PC-3 (cell line): ENCODE measurements at regions not wholly inside any gene's neighbourhood (a gene's known extent, or its start where the extent isn't known, plus 50 kb on each side); places are given as distances from the start of the nearest gene placed in this dataset.

Source experiments
- ATAC-seq: fragments of 200-7000 bp; cut with Tn5 transposase; 2 replicates; pipeline ENCODE4 v1.9.1; 2020; ENCODE audit warnings: mild to moderate bottlenecking, moderate library complexity
- BruUV-seq: library from RNA; stranded (reverse); fragments of 400-500 nt; replicated peaks from 2 replicates; lab custom pipeline; 2021; lab: Mats Ljungman, UMichigan
- CTCF ChIA-PET: fragments of 300-600 bp; sonication (Branson Sonifier 250); formaldehyde crosslinking; loops from one replicate; lab custom pipeline; 2022; ENCODE audit warnings: antibody characterized with exemption; lab: Charles Lee
- POLR2A ChIA-PET: fragments of 300-600 bp; sonication (Branson Sonifier 250); formaldehyde crosslinking; loops from one replicate; lab custom pipeline; 2022; ENCODE audit warnings: antibody characterized with exemption; ENCODE audit not compliant: unreplicated experiment; lab: Charles Lee
- DNase-seq: peaks from one replicate; pipeline ENCODE4 v3.0.0-alpha.2; 2015
- H2AFZ ChIP-seq: fragments of 300-600 bp; sonication (generic); 2 replicates; pipeline ENCODE4 v1.6.0; 2016; ENCODE audit warnings: antibody characterized with exemption, low read length
- H3F3A ChIP-seq: fragments of 300-600 bp; sonication (generic); one replicate; pipeline ENCODE4 v1.6.0; 2017; ENCODE audit warnings: antibody characterized with exemption, low read length, control low read depth, mild to moderate bottlenecking; ENCODE audit not compliant: unreplicated experiment
- H3K27ac ChIP-seq: fragments of 300-600 bp; sonication (generic); 2 replicates; pipeline ENCODE4 v1.5.1; 2016; ENCODE audit warnings: mild to moderate bottlenecking, low read length
- H3K27me3 ChIP-seq: fragments of 300-600 bp; sonication (generic); 2 replicates; pipeline ENCODE4 v1.6.1; 2016; ENCODE audit warnings: low read length, mixed read lengths
- H3K36me3 ChIP-seq: fragments of 300-600 bp; sonication (generic); 2 replicates; pipeline ENCODE4 v1.6.1; 2016; ENCODE audit warnings: low read depth, mixed run types, low read length, mixed read lengths
- H3K4me1 ChIP-seq: fragments of 300-600 bp; sonication (generic); 2 replicates; pipeline ENCODE4 v1.5.1; 2016; ENCODE audit warnings: low read length; ENCODE audit not compliant: insufficient read depth
- H3K4me2 ChIP-seq: fragments of 300-600 bp; sonication (generic); 2 replicates; pipeline ENCODE4 v1.6.0; 2016; ENCODE audit warnings: low read length
- H3K4me3 ChIP-seq: fragments of 300-600 bp; sonication (generic); 2 replicates; pipeline ENCODE4 v1.5.1; 2016; ENCODE audit warnings: mild to moderate bottlenecking, low read length, mixed read lengths
- H3K79me2 ChIP-seq: fragments of 300-600 bp; sonication (generic); 2 replicates; pipeline ENCODE4 v1.6.1; 2017; ENCODE audit warnings: low read length, mixed read lengths
- H3K9ac ChIP-seq: fragments of 300-600 bp; sonication (generic); 2 replicates; pipeline ENCODE4 v1.6.0; 2016; ENCODE audit warnings: mild to moderate bottlenecking, low read length
- H3K9me2 ChIP-seq: fragments of 300-600 bp; sonication (generic); replicated peaks from 2 replicates; pipeline ENCODE4 v1.6.1; 2016; ENCODE audit warnings: mixed run types, low read length, mixed read lengths
- H3K9me3 ChIP-seq: fragments of 300-600 bp; sonication (generic); 2 replicates; pipeline ENCODE4 v1.6.1; 2016; ENCODE audit warnings: low read length, mixed read lengths
- H4K20me1 ChIP-seq: fragments of 300-600 bp; sonication (generic); 2 replicates; pipeline ENCODE4 v1.6.1; 2016; ENCODE audit warnings: low read length, mixed read lengths
- EZH2 ChIP-seq: fragments of 300-600 bp; sonication (generic); IDR thresholded peaks from one replicate; pipeline ENCODE4 v1.6.1; 2017; ENCODE audit warnings: antibody characterized with exemption, mild to moderate bottlenecking, low read length; ENCODE audit not compliant: unreplicated experiment
- EZH2phosphoT487 ChIP-seq: fragments of 300-600 bp; sonication (generic); IDR thresholded peaks from 2 replicates; pipeline ENCODE4 v1.6.1; 2018; ENCODE audit warnings: mild to moderate bottlenecking, antibody characterized with exemption, low read length, borderline replicate concordance
- intact Hi-C: fragments of 100-400 bp; cut with micrococcal nuclease; formaldehyde crosslinking; loops from 2 replicates; pipeline ENCODE4 v1.9.0; 2023
- TF ChIP-seq, protein P1 (sequence below): fragments of 300-600 bp; sonication (generic); conservative IDR thresholded peaks from 2 replicates; pipeline ENCODE4 v1.5.1; 2017; ENCODE audit warnings: antibody characterized with exemption, low read depth, mild to moderate bottlenecking, low read length

GRCh38 chr1:81224222-81224621 is 576.5 kb upstream of the ADGRL2 start:
- H3K27ac ChIP-seq = no peak overlapping the region
- H3K27me3 ChIP-seq = peaks cover 28% of the 10 kb centered on the region; the same call in 1 of the 2 replicates
- no peaks in the 10 kb centered on the region for H3K36me3 ChIP-seq
- H3K79me2 ChIP-seq = no peaks in the 10 kb centered on the region
- no peaks in the 10 kb centered on the region for H3K9me2 ChIP-seq
- H3K4me2 ChIP-seq = no peak overlapping the region
- DNase-seq = no peak
- no TSS peak for BruUV-seq
- H4K20me1 ChIP-seq = no peaks in the 10 kb centered on the region
- H3K4me3 ChIP-seq = no peak overlapping the region
- H3K9ac ChIP-seq = no peak overlapping the region
- POLR2A ChIA-PET = no interaction called here
- no peaks in the 10 kb centered on the region for H3K4me1 ChIP-seq
- H2AFZ ChIP-seq = no peak overlapping the region
- CTCF ChIA-PET = no interaction called here
- ATAC-seq = no peak
- TF ChIP-seq EZH2phosphoT487 (no peak), EZH2 (no peak)
- TF ChIP-seq, protein P1, sequence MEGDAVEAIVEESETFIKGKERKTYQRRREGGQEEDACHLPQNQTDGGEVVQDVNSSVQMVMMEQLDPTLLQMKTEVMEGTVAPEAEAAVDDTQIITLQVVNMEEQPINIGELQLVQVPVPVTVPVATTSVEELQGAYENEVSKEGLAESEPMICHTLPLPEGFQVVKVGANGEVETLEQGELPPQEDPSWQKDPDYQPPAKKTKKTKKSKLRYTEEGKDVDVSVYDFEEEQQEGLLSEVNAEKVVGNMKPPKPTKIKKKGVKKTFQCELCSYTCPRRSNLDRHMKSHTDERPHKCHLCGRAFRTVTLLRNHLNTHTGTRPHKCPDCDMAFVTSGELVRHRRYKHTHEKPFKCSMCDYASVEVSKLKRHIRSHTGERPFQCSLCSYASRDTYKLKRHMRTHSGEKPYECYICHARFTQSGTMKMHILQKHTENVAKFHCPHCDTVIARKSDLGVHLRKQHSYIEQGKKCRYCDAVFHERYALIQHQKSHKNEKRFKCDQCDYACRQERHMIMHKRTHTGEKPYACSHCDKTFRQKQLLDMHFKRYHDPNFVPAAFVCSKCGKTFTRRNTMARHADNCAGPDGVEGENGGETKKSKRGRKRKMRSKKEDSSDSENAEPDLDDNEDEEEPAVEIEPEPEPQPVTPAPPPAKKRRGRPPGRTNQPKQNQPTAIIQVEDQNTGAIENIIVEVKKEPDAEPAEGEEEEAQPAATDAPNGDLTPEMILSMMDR = no peak
- H3K9me3 ChIP-seq = no peaks in the 10 kb centered on the region
- intact Hi-C loops = no loop called here
- H3F3A ChIP-seq = no peaks in the 10 kb centered on the region

DNA sequence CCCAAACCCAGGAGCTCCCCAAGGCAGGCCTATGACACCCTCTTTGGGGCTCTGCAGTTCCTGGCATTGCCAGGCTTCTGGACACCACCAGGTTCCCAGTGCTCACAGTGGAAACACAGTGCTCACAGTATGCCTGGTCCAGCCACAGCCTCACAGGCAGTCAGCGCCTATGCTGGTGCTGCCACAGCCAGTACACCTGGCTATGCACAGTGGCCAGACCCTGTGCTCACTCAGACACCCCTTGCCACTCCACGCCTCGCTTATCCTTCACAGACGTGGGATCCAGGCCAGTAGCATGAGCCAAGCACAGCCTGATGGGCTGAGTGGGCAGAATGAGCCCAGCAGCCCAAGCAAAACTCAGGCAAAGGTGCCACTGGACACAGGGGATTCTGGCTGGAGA is 579.2 kb upstream of the ADGRL2 start:
- DNase-seq (no peak), ATAC-seq (no peak)
- no peaks in the 10 kb centered on the region for H3K36me3 ChIP-seq
- H3K27me3 ChIP-seq = peaks cover 7% of the 10 kb centered on the region; the same call in 1 of the 2 replicates
- H4K20me1 ChIP-seq = no peaks in the 10 kb centered on the region
- intact Hi-C loops = no loop called here
- no peaks in the 10 kb centered on the region for H3K9me2 ChIP-seq
- POLR2A ChIA-PET = no interaction called here
- H3K27ac ChIP-seq = no peak overlapping the region
- no peaks in the 10 kb centered on the region for H3F3A ChIP-seq
- no TSS peak for BruUV-seq
- no peak overlapping the region for H3K4me3 ChIP-seq
- CTCF ChIA-PET = no interaction called here
- TF ChIP-seq EZH2 (no peak), EZH2phosphoT487 (no peak)
- TF ChIP-seq, protein P1 = no peak
- H3K9me3 ChIP-seq = no peaks in the 10 kb centered on the region
- H3K79me2 ChIP-seq = no peaks in the 10 kb centered on the region
- H2AFZ ChIP-seq = no peak overlapping the region
- H3K9ac ChIP-seq = no peak overlapping the region
- H3K4me2 ChIP-seq = no peak overlapping the region
- no peaks in the 10 kb centered on the region for H3K4me1 ChIP-seq

- no peaks in the 10 kb centered on the region for H3K79me2 ChIP-seq
- no peaks in the 10 kb centered on the region for H4K20me1 ChIP-seq
- no peak overlapping the region for H3K9ac ChIP-seq
- no peaks in the 10 kb centered on the region for H3K27me3 ChIP-seq
- H3F3A ChIP-seq = no peaks in the 10 kb centered on the region
- H2AFZ ChIP-seq = no peak overlapping the region
- POLR2A ChIA-PET = no interaction called here
- ATAC-seq (no peak), DNase-seq (no peak)
- H3K4me2 ChIP-seq = no peak overlapping the region
- intact Hi-C loops = no loop called here
- H3K9me3 ChIP-seq = no peaks in the 10 kb centered on the region
- TF ChIP-seq EZH2 = no peak
- no peak for TF ChIP-seq EZH2phosphoT487
- TF ChIP-seq, protein P1 = no peak
- H3K36me3 ChIP-seq = no peaks in the 10 kb centered on the region
- CTCF ChIA-PET = no interaction called here
- BruUV-seq = no TSS peak
- no peak overlapping the region for H3K4me3 ChIP-seq
- no peaks in the 10 kb centered on the region for H3K9me2 ChIP-seq
- no peaks in the 10 kb centered on the region for H3K4me1 ChIP-seq
- no peak overlapping the region for H3K27ac ChIP-seq
Observed at GRCh38 chr1:81220614-81221071, 580.1 kb upstream of the ADGRL2 start.
